Prostate gland (tissue), 2 donors: ENCODE measurements at regions not wholly inside any gene's neighbourhood (a gene's known extent, or its start where the extent isn't known, plus 50 kb on each side); places are given as distances from the start of the nearest gene placed in this dataset.
A peak's percentile ranks its signal among the peaks of the same experiment; 100 is the strongest.
"Not testable (repeated sequence)": the region's sequence is repeated elsewhere in the genome, so short reads cannot be mapped to it uniquely, and the experiment has no call there.

Source experiments
- DNase-seq: peaks from one replicate; pipeline ENCODE4 v3.0.0-alpha.2; 2019; ENCODE audit warnings: low spot score
- H3K27ac ChIP-seq, 2 donors: fragments of 200-600 bp; sonication (generic); 2 replicates each; pipeline ENCODE4 v1.5.1; 2017 to 2019
- H3K27me3 ChIP-seq: fragments of 200-600 bp; sonication (generic); replicated peaks from 2 replicates; pipeline ENCODE4 v1.5.1; 2019; ENCODE audit not compliant: insufficient read depth
- H3K36me3 ChIP-seq, 2 donors: fragments of 200-600 bp; sonication (generic); 1 replicate in 1 of 2; 2 replicates in 1 of 2; pipeline versions ENCODE4 v1.5.1 to v1.8.1; 2017 to 2019
- H3K4me1 ChIP-seq: fragments of 200-600 bp; sonication (generic); replicated peaks from 2 replicates; pipeline ENCODE4 v1.5.1; 2019
- H3K4me3 ChIP-seq, 2 donors: fragments of 200-600 bp; sonication (generic); 2 replicates each; pipeline ENCODE4 v1.5.1; 2017 to 2019
- H3K9me3 ChIP-seq: fragments of 200-600 bp; sonication (generic); 2 replicates; pipeline ENCODE4 v1.5.1; 2017
- POLR2A ChIP-seq: fragments of 450-650 bp; IDR thresholded peaks from one replicate; pipeline ENCODE4 v1.6.1; 2016; ENCODE audit warnings: antibody characterized with exemption, mild to moderate bottlenecking
- POLR2AphosphoS5 ChIP-seq: sonication (generic); formaldehyde crosslinking; IDR thresholded peaks from one replicate; pipeline ENCODE4 v1.6.1; 2017; ENCODE audit warnings: antibody characterized with exemption
- WGBS: methylation state at CpG from one replicate; pipeline ENCODE4 v1.1.5; 2018; 5-methylcytosine and 5-hydroxymethylcytosine counted together
- intact Hi-C: fragments of 100-400 bp; cut with DNase I; formaldehyde crosslinking; loops from one replicate; pipeline ENCODE4 v1.14.2; 2022
- TF ChIP-seq, protein P1 (sequence below), 4 experiments: fragments of 200-600 bp in 2 of 4; fragments of 450-650 bp in 2 of 4; sonication (generic) in 2 of 4; IDR thresholded peaks; 1 replicate in 3 of 4; 2 replicates in 1 of 4; pipeline ENCODE4 v1.5.1; 2016 to 2019; ENCODE audit warnings: antibody characterized with exemption in 4 of 4, mild to moderate bottlenecking in 2 of 4, moderate library complexity in 2 of 4

DNA sequence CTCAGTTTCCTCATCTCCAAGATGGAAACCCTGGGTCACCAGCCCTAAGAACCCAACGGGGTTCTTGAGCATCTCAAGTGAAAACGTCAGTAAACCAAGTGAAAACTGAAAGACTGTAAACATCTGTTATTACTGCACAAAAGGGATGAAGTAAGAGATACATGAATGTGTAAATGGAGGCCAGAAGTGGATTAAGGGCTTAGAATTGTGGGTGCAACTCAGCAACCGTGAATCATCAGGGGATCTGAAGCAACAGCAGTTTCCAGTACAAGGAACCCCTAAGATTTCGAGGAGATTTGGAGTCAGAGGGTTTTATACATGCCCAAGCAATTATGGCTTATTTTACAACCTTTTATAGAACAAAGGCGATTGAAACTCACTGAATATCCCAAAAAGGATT is 95.7 kb upstream of the SVIL start:
- intact Hi-C loops, result loop anchor here (5.0 to 10.0 kb wide), 2 partner anchors 98 to 216 kb away; partner anchors contain the start of gene SVIL
- no peak for TF ChIP-seq POLR2A
- TF ChIP-seq, protein P1, sequence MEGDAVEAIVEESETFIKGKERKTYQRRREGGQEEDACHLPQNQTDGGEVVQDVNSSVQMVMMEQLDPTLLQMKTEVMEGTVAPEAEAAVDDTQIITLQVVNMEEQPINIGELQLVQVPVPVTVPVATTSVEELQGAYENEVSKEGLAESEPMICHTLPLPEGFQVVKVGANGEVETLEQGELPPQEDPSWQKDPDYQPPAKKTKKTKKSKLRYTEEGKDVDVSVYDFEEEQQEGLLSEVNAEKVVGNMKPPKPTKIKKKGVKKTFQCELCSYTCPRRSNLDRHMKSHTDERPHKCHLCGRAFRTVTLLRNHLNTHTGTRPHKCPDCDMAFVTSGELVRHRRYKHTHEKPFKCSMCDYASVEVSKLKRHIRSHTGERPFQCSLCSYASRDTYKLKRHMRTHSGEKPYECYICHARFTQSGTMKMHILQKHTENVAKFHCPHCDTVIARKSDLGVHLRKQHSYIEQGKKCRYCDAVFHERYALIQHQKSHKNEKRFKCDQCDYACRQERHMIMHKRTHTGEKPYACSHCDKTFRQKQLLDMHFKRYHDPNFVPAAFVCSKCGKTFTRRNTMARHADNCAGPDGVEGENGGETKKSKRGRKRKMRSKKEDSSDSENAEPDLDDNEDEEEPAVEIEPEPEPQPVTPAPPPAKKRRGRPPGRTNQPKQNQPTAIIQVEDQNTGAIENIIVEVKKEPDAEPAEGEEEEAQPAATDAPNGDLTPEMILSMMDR (IDR thresholded peaks at IDR 0.05), result no peak
- TF ChIP-seq POLR2AphosphoS5, result no peak

GRCh38 chr10:29728541-29729049 is 93.8 kb upstream of the SVIL start:
- 35% methylated on average over 6 of the region's 6 CpGs for WGBS
- intact Hi-C loops, result no loop called here
- no peaks in the 10 kb centered on the region for H3K27me3 ChIP-seq
- H3K4me3 ChIP-seq, result no peak overlapping the region
- peak overlapping the region; percentile 37 to 53 for H3K27ac ChIP-seq
- H3K9me3 ChIP-seq, result no peaks in the 10 kb centered on the region
- DNase-seq, result no peak
- no peaks in the 10 kb centered on the region for H3K36me3 ChIP-seq
- H3K4me1 ChIP-seq, result no peaks in the 10 kb centered on the region
- TF ChIP-seq POLR2AphosphoS5, result no peak
- TF ChIP-seq, protein P1 (IDR thresholded peaks at IDR 0.05), result no peak

More for the DNA sequence above, 95.7 kb upstream of the SVIL start:
- Histone ChIP-seq H3K36me3 (no peaks in the 10 kb centered on the region), H3K4me3 (no peak overlapping the region), H3K9me3 (no peaks in the 10 kb centered on the region), H3K4me1 (no peaks in the 10 kb centered on the region), H3K27me3 (no peaks in the 10 kb centered on the region), H3K27ac (peak overlapping the region; percentile 34 to 56)
- 57% methylated on average over 5 of the region's 5 CpGs for WGBS
- no peak for DNase-seq

GRCh38 chr10:29725927-29726326 is 91.2 kb upstream of the SVIL start:
- H3K9me3 ChIP-seq, H3K27ac ChIP-seq, H3K36me3 ChIP-seq, H3K4me1 ChIP-seq, DNase-seq, H3K27me3 ChIP-seq, H3K4me3 ChIP-seq, intact Hi-C loops: not testable (repeated sequence)
- WGBS, result 95% methylated on average over 1 of the region's 1 CpG

DNA sequence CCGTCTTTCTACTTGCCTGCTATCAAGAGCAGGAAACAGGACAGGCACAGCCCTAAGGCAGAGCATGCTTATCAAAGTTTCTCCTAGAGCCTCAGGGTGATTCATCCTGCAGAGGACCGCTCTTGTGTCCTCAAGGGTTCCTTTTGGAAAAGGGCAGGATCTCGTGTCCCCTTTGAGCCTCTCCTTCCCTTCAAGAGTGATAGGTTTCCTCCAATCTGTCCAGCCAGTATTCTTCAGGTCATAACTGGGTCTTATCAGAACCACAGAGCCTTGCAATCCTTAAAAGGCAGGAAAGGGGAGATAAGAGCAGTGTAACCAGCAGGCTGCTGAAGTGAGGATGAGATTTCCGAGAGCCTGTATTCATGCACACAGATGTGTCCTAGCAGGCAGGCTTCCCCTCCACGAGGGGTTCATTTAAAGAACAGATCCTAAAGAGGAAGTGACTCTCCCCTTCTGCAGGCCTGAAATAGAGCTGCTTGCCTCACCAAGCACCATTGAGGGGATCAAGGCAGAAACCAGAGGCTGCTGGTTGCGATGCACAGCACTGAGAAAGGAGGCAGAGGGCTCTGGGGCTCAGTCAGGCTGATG is 90.5 kb upstream of the SVIL start:
- intact Hi-C loops, result no loop called here
- TF ChIP-seq POLR2A (no peak), POLR2AphosphoS5 (no peak)
- TF ChIP-seq, protein P1 (IDR thresholded peaks at IDR 0.05), result no peak
- no peaks in the 10 kb centered on the region for H3K27me3 ChIP-seq
- no peaks in the 10 kb centered on the region for H3K9me3 ChIP-seq
- H3K27ac ChIP-seq, result no peak overlapping the region
- WGBS, result 54% methylated on average over 6 of the region's 6 CpGs
- no peaks in the 10 kb centered on the region for H3K4me1 ChIP-seq
- H3K4me3 ChIP-seq, result no peak overlapping the region
- no peak for DNase-seq
- no peaks in the 10 kb centered on the region for H3K36me3 ChIP-seq

DNA sequence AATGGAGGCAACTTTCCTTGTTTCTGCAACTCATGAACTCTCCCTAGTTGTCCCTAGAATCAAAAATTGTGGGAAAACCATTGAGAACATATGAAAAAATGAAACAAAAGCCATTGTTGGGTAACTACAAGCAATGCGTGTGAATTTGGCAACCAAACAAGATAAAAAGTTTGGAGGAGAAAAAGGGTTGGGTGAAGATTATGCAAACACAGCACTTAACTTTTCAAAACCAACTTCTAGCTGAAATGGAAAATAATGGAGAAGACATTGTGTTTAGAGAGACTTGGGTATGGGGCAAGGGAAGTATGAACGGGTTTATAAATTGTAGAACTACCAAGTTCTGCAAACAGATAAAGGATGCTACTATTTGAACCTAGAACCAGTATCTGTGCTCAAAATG is 89.0 kb upstream of the SVIL start:
- Histone ChIP-seq H3K27ac (no peak overlapping the region), H3K36me3 (no peaks in the 10 kb centered on the region), H3K9me3 (no peaks in the 10 kb centered on the region), H3K4me1 (no peaks in the 10 kb centered on the region), H3K27me3 (no peaks in the 10 kb centered on the region), H3K4me3 (no peak overlapping the region)
- WGBS, result 31% methylated on average over 2 of the region's 2 CpGs
- no peak for DNase-seq
- TF ChIP-seq, protein P1 (IDR thresholded peaks at IDR 0.05), result no peak
- TF ChIP-seq POLR2AphosphoS5 (no peak), POLR2A (no peak)
- intact Hi-C loops, result no loop called here
